ENCODE measurements at regions not wholly inside any gene's neighbourhood (a gene's known extent, or its start where the extent isn't known, plus 50 kb on each side); places are given as distances from the start of the nearest gene placed in this dataset.

DNA sequence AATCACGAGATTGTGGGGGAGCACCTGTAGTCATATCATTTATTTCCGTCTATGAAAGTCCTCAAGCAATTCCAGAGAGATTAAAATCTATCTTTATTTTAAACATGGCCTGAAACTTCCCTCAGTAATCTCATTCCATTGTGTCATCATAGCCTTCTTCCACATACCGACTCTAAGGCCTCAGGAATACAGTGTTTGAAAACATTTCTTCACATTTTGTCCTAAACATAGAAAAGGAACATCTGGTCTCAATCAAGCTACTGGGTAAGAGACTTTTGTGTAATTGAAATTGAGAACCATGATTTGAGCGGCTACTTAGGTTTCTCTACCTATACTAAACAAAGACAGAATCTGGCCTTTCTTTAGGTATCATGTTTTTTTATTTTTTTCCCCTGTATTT lies 78.0 kb upstream of the ELMO1 start:
- Mint-ChIP-seq H3K36me3 (ENCODE audit: low read depth) (no peaks in the 10 kb centered on the region), H3K9me3 (ENCODE audit: low read depth) (no peaks in the 10 kb centered on the region), H3K4me1 (ENCODE audit: low read depth) (no peaks in the 10 kb centered on the region), H3K4me3 (ENCODE audit: unreplicated experiment) (no peak overlapping the region), H3K27ac (ENCODE audit: unreplicated experiment) (no peak overlapping the region), H3K27me3 (ENCODE audit: low read depth) (peaks cover 3% of the 10 kb centered on the region)
- TF ChIP-seq, protein P1, sequence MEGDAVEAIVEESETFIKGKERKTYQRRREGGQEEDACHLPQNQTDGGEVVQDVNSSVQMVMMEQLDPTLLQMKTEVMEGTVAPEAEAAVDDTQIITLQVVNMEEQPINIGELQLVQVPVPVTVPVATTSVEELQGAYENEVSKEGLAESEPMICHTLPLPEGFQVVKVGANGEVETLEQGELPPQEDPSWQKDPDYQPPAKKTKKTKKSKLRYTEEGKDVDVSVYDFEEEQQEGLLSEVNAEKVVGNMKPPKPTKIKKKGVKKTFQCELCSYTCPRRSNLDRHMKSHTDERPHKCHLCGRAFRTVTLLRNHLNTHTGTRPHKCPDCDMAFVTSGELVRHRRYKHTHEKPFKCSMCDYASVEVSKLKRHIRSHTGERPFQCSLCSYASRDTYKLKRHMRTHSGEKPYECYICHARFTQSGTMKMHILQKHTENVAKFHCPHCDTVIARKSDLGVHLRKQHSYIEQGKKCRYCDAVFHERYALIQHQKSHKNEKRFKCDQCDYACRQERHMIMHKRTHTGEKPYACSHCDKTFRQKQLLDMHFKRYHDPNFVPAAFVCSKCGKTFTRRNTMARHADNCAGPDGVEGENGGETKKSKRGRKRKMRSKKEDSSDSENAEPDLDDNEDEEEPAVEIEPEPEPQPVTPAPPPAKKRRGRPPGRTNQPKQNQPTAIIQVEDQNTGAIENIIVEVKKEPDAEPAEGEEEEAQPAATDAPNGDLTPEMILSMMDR (IDR thresholded peaks at IDR 0.05), result no peak
- no peak for DNase-seq (ENCODE audit: low spot score)

DNA sequence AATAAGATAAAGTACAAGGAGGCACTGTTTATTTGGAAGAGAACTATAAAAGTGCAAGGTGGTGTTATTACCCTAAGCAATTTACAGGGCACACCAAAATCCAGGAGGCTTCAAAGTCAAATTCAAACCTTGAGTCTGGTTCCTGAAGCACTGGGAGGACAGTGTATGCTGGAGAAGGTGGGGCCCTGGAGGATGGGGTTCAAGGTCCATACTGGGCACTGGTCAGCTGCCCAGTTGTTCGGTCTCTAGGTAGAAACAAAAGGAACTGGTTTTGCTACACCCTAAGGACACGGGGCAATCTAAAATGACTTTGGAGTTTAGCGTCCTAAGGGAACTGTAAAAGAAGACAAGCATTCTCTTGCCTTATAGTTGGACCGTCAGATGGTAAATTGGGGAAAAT lies 78.4 kb upstream of the ELMO1 start:
- no peaks in the 10 kb centered on the region for H3K36me3 Mint-ChIP-seq (ENCODE audit: low read depth)
- TF ChIP-seq, protein P1 (IDR thresholded peaks at IDR 0.05), result no peak

DNA sequence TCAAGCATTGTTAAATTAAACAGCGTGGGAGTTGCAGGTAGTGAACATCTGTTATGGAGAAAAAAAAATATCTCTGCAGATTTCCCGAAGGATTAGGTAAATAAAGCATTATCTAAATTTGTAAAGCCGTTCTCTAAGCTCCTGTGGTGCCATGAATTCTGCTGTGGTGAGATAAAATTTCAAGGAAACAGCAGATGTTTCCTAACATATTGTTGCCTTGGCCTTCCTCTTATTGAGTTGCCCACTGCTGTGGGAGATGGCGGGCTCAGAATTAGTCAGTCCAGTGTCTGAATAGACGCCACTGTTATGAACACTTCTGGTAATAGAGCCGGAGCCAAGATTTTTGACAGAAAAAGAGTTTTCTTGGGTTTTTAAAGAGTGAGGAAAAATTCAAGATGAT lies 82.6 kb upstream of the ELMO1 start:
- Mint-ChIP-seq H3K4me1 (ENCODE audit: low read depth) (no peaks in the 10 kb centered on the region), H3K9me3 (ENCODE audit: low read depth) (peaks cover 4% of the 10 kb centered on the region), H3K27ac (ENCODE audit: unreplicated experiment) (no peak overlapping the region), H3K4me3 (ENCODE audit: unreplicated experiment) (no peak overlapping the region), H3K27me3 (ENCODE audit: low read depth) (peaks cover 2% of the 10 kb centered on the region), H3K36me3 (ENCODE audit: low read depth) (no peaks in the 10 kb centered on the region)
- TF ChIP-seq, protein P1 (IDR thresholded peaks at IDR 0.05), result no peak
- DNase-seq (ENCODE audit: low spot score), result no peak

More for the DNA sequence above, 78.4 kb upstream of the ELMO1 start:
- Mint-ChIP-seq H3K4me3 (ENCODE audit: unreplicated experiment) (no peak overlapping the region), H3K27ac (ENCODE audit: unreplicated experiment) (no peak overlapping the region), H3K9me3 (ENCODE audit: low read depth) (no peaks in the 10 kb centered on the region), H3K4me1 (ENCODE audit: low read depth) (no peaks in the 10 kb centered on the region), H3K27me3 (ENCODE audit: low read depth) (peaks cover 3% of the 10 kb centered on the region)
- no peak for DNase-seq (ENCODE audit: low spot score)

DNA sequence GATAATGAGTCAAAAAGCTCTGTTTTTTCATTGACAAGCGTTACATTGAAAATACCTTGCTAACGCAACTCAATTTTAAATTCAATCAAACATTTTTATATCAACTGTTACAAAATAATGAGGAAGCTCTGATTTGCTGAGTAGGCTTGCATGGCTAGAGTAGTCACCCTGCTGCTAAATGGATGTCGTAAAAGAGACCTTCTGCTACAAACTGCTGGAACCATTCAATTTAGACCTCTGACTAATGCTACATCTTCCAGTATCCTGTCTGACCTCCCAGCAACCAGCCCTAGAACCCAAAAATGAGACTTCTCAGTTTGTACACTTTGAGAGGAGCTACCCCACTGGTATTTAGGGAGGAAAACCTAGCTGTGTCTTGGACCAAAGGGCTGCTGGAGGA lies 84.0 kb upstream of the ELMO1 start:
- peaks cover 4% of the 10 kb centered on the region for H3K9me3 Mint-ChIP-seq (ENCODE audit: low read depth)
- H3K4me1 Mint-ChIP-seq (ENCODE audit: low read depth), result peaks cover 3% of the 10 kb centered on the region
- H3K4me3 Mint-ChIP-seq (ENCODE audit: unreplicated experiment), result no peak overlapping the region
- no peak overlapping the region for H3K27ac Mint-ChIP-seq (ENCODE audit: unreplicated experiment)
- TF ChIP-seq, protein P1 (IDR thresholded peaks at IDR 0.05), result no peak
- DNase-seq (ENCODE audit: low spot score), result no peak
- no peaks in the 10 kb centered on the region for H3K27me3 Mint-ChIP-seq (ENCODE audit: low read depth)
- H3K36me3 Mint-ChIP-seq (ENCODE audit: low read depth), result no peaks in the 10 kb centered on the region

DNA sequence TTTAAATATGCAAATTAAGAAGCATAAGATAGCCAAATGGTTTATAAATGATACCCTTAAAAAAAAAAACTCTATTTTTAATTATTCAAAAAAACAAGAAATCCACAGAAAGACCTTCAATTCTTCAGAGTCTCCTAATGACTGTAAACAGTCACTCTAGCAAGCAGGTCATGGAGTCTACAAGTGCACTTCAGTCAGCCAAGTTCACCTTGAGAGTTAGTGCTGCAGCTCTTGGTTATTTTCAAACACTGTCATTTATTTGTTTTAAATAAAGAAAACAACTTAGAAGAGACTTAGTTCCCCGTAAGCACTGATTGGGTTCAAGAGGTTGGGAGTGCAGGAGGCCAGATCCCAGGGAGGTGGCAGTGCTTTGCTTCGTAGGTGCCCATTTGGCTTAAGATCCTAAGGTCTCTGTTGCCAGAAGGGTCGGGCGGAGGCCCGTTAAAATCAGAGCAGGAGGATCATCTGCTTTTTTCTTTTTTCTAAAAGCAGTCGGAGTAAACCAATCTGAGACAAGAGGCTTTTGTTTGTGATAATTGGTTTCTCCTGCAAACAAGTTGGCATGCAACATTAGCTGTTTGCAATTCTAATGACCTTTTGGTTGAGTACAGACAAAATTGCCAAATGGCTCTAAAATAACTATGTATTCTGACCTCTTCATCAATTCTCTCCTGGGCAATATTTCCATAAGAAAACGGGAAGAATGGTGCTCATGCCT lies 86.4 kb upstream of the ELMO1 start:
- H3K9me3 Mint-ChIP-seq (ENCODE audit: low read depth), result peaks cover 4% of the 10 kb centered on the region
- no peaks in the 10 kb centered on the region for H3K27me3 Mint-ChIP-seq (ENCODE audit: low read depth)
- peaks cover 3% of the 10 kb centered on the region for H3K4me1 Mint-ChIP-seq (ENCODE audit: low read depth)
- H3K36me3 Mint-ChIP-seq (ENCODE audit: low read depth), result no peaks in the 10 kb centered on the region
- no peak for DNase-seq (ENCODE audit: low spot score)
- no peak overlapping the region for H3K4me3 Mint-ChIP-seq (ENCODE audit: unreplicated experiment)
- no peak overlapping the region for H3K27ac Mint-ChIP-seq (ENCODE audit: unreplicated experiment)
- TF ChIP-seq, protein P1 (IDR thresholded peaks at IDR 0.05), result no peak

Data from chondrocyte (in vitro differentiated cells).